Liver (tissue), 8 donors: ENCODE measurements at regions not wholly inside any gene's neighbourhood (a gene's known extent, or its start where the extent isn't known, plus 50 kb on each side); places are given as distances from the start of the nearest gene placed in this dataset.

ENCODE experiments used
- DNase-seq: peaks from one replicate; pipeline ENCODE4 v3.0.0-alpha.2; 2017; ENCODE audit warnings: low spot score
- H3K27ac ChIP-seq, 2 donors: one replicate each; pipeline ENCODE4 v1.7.0; 2013; ENCODE audit warnings: inconsistent platforms in 2 of 2, low read length in 2 of 2, control low read depth in 1 of 2, low read depth in 1 of 2, mild to moderate bottlenecking in 1 of 2
- H3K27me3 ChIP-seq, 4 donors: one replicate each; pipeline versions ENCODE4 v1.6.1 to v1.7.0; 2013; ENCODE audit warnings: low read length in 3 of 4, inconsistent platforms in 1 of 4, mild to moderate bottlenecking in 1 of 4, moderate library complexity in 1 of 4; ENCODE audit not compliant: control insufficient read depth in 4 of 4, insufficient read depth in 4 of 4
- H3K36me3 ChIP-seq, 4 donors: one replicate each; pipeline versions ENCODE4 v1.6.1 to v1.7.0; 2013; ENCODE audit warnings: low read length in 3 of 4, mild to moderate bottlenecking in 3 of 4, low read depth in 1 of 4, moderate library complexity in 1 of 4; ENCODE audit not compliant: control insufficient read depth in 4 of 4, insufficient read depth in 3 of 4
- H3K4me1 ChIP-seq, 4 donors: one replicate each; pipeline versions ENCODE4 v1.6.1 to v1.7.0; 2013; ENCODE audit warnings: low read length in 3 of 4, mild to moderate bottlenecking in 3 of 4, moderate library complexity in 1 of 4; ENCODE audit not compliant: control insufficient read depth in 4 of 4, insufficient read depth in 4 of 4
- H3K4me3 ChIP-seq, 3 donors: one replicate each; pipeline versions ENCODE4 v1.6.1 to v1.7.0; 2013; ENCODE audit warnings: low read length in 3 of 3, control low read depth in 1 of 3, low read depth in 1 of 3, mild to moderate bottlenecking in 1 of 3
- H3K9ac ChIP-seq, 2 donors: one replicate each; pipeline ENCODE4 v1.7.0; 2013; ENCODE audit warnings: low read length in 2 of 2, mild to moderate bottlenecking in 2 of 2, moderate library complexity in 2 of 2, control low read depth in 1 of 2, low read depth in 1 of 2
- H3K9me3 ChIP-seq, 4 donors: one replicate each; pipeline versions ENCODE4 v1.6.1 to v1.7.0; 2013; ENCODE audit warnings: low read length in 3 of 4; ENCODE audit not compliant: control insufficient read depth in 4 of 4
- CTCF ChIP-seq: fragments of 150-350 bp; IDR thresholded peaks from 2 replicates; pipeline ENCODE4 v1.5.1; 2017; ENCODE audit warnings: improper control_type of control experiment, low read depth, low read length; ENCODE audit not compliant: missing input control
- FOXA2 ChIP-seq: IDR thresholded peaks from 2 replicates; pipeline ENCODE4 v1.6.1; 2016; ENCODE audit warnings: antibody characterized with exemption
- GABPA ChIP-seq, 2 donors: IDR thresholded peaks in 1 of 2; conservative IDR thresholded peaks in 1 of 2; 2 replicates each; pipeline ENCODE4 v1.6.1; 2016; ENCODE audit warnings: antibody characterized with exemption in 2 of 2, mild to moderate bottlenecking in 1 of 2, moderate library complexity in 1 of 2
- MAX ChIP-seq: IDR thresholded peaks from 2 replicates; pipeline ENCODE4 v1.6.1; 2016; ENCODE audit warnings: antibody characterized with exemption
- RAD21 ChIP-seq, 2 donors: IDR thresholded peaks; 2 replicates each; pipeline ENCODE4 v1.6.1; 2016; ENCODE audit warnings: antibody characterized with exemption in 2 of 2, mild to moderate bottlenecking in 2 of 2
- REST ChIP-seq: IDR thresholded peaks from 2 replicates; pipeline ENCODE4 v1.6.1; 2016; ENCODE audit warnings: antibody characterized with exemption, mild to moderate bottlenecking
- RXRA ChIP-seq, 2 donors: IDR thresholded peaks; 2 replicates each; pipeline ENCODE4 v1.6.1; 2017 to 2018; ENCODE audit warnings: antibody characterized with exemption in 2 of 2, mild to moderate bottlenecking in 1 of 2
- SP1 ChIP-seq: IDR thresholded peaks from 2 replicates; pipeline ENCODE4 v1.6.1; 2018; ENCODE audit warnings: antibody characterized with exemption, mild to moderate bottlenecking
- TAF1 ChIP-seq: conservative IDR thresholded peaks from 2 replicates; pipeline ENCODE4 v1.6.1; 2016; ENCODE audit warnings: antibody characterized with exemption, mild to moderate bottlenecking
- YY1 ChIP-seq: IDR thresholded peaks from 2 replicates; pipeline ENCODE4 v1.6.1; 2016; ENCODE audit warnings: antibody characterized with exemption, mild to moderate bottlenecking
- ZBTB33 ChIP-seq: IDR thresholded peaks from 2 replicates; pipeline ENCODE4 v1.6.1; 2016; ENCODE audit warnings: antibody characterized with exemption
- WGBS: extraction: QIAGEN DNeasy Blood & Tissue Kit; methylation state at CpG from one replicate; pipeline ENCODE4 v1.1.7; 2013; 5-methylcytosine and 5-hydroxymethylcytosine counted together
- donor health status: healthy.
- donor health status: healthy.
- donor health status: healthy.
- donor health status: healthy.
- donor health status: healthy.

- TF ChIP-seq YY1 (no peak), GABPA (IDR thresholded peaks at IDR 0.05 in 1 of 2, conservative IDR thresholded peaks at IDR 0.05 in 1 of 2) (no peak), FOXA2 (no peak)
- no peaks in the 10 kb centered on the region for H3K9me3 ChIP-seq
- H3K9ac ChIP-seq: no peak overlapping the region
- no peaks in the 10 kb centered on the region for H3K36me3 ChIP-seq
- no peaks in the 10 kb centered on the region for H3K27me3 ChIP-seq
- H3K4me3 ChIP-seq: no peak overlapping the region
- WGBS: 95% methylated on average over 14 of the region's 14 CpGs
- no peak overlapping the region for H3K27ac ChIP-seq
- peaks cover 0 to 1% (median 0%) of the 10 kb centered on the region in 4 donors for H3K4me1 ChIP-seq
- no peak for DNase-seq
Observed at GRCh38 chr10:45180507-45180906, 134.9 kb downstream of the OR13A1 start.

- H3K4me3 ChIP-seq: no peak overlapping the region
- H3K27me3 ChIP-seq: no peaks in the 10 kb centered on the region
- no peaks in the 10 kb centered on the region for H3K36me3 ChIP-seq
- H3K9ac ChIP-seq: no peak overlapping the region
- TF ChIP-seq TAF1 (no peak), CTCF (no peak), RXRA (IDR thresholded peaks at IDR 0.05) (no peak), ZBTB33 (no peak), GABPA (IDR thresholded peaks at IDR 0.05 in 1 of 2, conservative IDR thresholded peaks at IDR 0.05 in 1 of 2) (no peak), FOXA2 (no peak), MAX (no peak), RAD21 (IDR thresholded peaks at IDR 0.05) (no peak), REST (no peak), SP1 (no peak)
- no peak overlapping the region for H3K27ac ChIP-seq
- H3K4me1 ChIP-seq: peaks cover 0 to 1% (median 0%) of the 10 kb centered on the region in 4 donors
- DNase-seq: no peak
- WGBS: 85% methylated on average over 19 of the region's 19 CpGs
- H3K9me3 ChIP-seq: no peaks in the 10 kb centered on the region
Observed at GRCh38 chr10:45180946-45181875, 134.2 kb downstream of the OR13A1 start.
